Endothelial cell (in vitro differentiated cells): ENCODE measurements at regions not wholly inside any gene's neighbourhood (a gene's known extent, or its start where the extent isn't known, plus 50 kb on each side); places are given as distances from the start of the nearest gene placed in this dataset.

ENCODE experiments used
- DNase-seq: peaks from one replicate; pipeline ENCODE4 v3.0.0; 2021; ENCODE audit warnings: low spot score
- H3K27ac Mint-ChIP-seq: one replicate; pipeline ENCODE4 v1.8.0; 2021; ENCODE audit warnings: mixed read lengths, inconsistent platforms; ENCODE audit not compliant: unreplicated experiment
- H3K27me3 Mint-ChIP-seq: one replicate; pipeline ENCODE4 v1.8.0; 2021; ENCODE audit warnings: mild to moderate bottlenecking, moderate library complexity, mixed read lengths, inconsistent platforms; ENCODE audit not compliant: unreplicated experiment
- H3K36me3 Mint-ChIP-seq: one replicate; pipeline ENCODE4 v1.8.0; 2021; ENCODE audit warnings: mild to moderate bottlenecking, low read depth, mixed read lengths, inconsistent platforms; ENCODE audit not compliant: unreplicated experiment
- H3K4me1 Mint-ChIP-seq: one replicate; pipeline ENCODE4 v1.8.0; 2021; ENCODE audit warnings: mild to moderate bottlenecking, mixed read lengths, inconsistent platforms; ENCODE audit not compliant: unreplicated experiment
- H3K4me3 Mint-ChIP-seq: one replicate; pipeline ENCODE4 v1.8.0; 2021; ENCODE audit warnings: mild to moderate bottlenecking, mixed read lengths, inconsistent platforms; ENCODE audit not compliant: unreplicated experiment
- H3K9me3 Mint-ChIP-seq: one replicate; pipeline ENCODE4 v1.8.0; 2021; ENCODE audit warnings: mixed read lengths, inconsistent platforms; ENCODE audit not compliant: unreplicated experiment
- TF ChIP-seq, protein P1 (sequence below): fragments of 200-600 bp; sonication (generic); IDR thresholded peaks from one replicate; pipeline ENCODE4 v1.5.0; 2021; ENCODE audit warnings: antibody characterized with exemption; ENCODE audit not compliant: unreplicated experiment

GRCh38 chr12:107309020-107309419, 215.7 kb upstream of the CRY1 start:
- TF ChIP-seq, protein P1, sequence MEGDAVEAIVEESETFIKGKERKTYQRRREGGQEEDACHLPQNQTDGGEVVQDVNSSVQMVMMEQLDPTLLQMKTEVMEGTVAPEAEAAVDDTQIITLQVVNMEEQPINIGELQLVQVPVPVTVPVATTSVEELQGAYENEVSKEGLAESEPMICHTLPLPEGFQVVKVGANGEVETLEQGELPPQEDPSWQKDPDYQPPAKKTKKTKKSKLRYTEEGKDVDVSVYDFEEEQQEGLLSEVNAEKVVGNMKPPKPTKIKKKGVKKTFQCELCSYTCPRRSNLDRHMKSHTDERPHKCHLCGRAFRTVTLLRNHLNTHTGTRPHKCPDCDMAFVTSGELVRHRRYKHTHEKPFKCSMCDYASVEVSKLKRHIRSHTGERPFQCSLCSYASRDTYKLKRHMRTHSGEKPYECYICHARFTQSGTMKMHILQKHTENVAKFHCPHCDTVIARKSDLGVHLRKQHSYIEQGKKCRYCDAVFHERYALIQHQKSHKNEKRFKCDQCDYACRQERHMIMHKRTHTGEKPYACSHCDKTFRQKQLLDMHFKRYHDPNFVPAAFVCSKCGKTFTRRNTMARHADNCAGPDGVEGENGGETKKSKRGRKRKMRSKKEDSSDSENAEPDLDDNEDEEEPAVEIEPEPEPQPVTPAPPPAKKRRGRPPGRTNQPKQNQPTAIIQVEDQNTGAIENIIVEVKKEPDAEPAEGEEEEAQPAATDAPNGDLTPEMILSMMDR: no peak
- H3K36me3 Mint-ChIP-seq: no peaks in the 10 kb centered on the region
- no peaks in the 10 kb centered on the region for H3K4me1 Mint-ChIP-seq
- H3K9me3 Mint-ChIP-seq: no peaks in the 10 kb centered on the region
- H3K4me3 Mint-ChIP-seq: no peak overlapping the region
- no peak for DNase-seq
- no peak overlapping the region for H3K27ac Mint-ChIP-seq
- no peaks in the 10 kb centered on the region for H3K27me3 Mint-ChIP-seq

GRCh38 chr12:107310621-107311020, 217.3 kb upstream of the CRY1 start:
- no peaks in the 10 kb centered on the region for H3K27me3 Mint-ChIP-seq

DNA sequence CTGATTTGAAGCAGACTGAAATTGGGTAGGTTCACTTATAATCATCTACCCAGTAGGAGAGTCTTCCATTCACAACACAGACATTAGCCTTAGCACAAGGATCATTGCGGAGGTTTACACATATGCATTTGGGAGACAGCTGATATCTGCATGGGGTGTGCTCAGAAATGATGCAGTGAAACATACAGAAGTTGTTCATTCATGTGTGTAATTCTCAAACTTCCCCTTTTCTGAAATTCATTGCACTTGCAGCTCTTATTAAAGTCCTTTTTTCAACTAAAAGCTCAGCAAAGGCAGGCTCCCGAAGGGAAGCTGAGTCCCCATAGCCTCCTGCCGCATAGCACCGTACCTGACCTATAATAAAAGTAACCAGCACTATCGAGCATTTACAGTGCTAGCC, 218.3 kb upstream of the CRY1 start:
- Mint-ChIP-seq H3K9me3 (no peaks in the 10 kb centered on the region), H3K4me1 (no peaks in the 10 kb centered on the region), H3K27me3 (no peaks in the 10 kb centered on the region), H3K4me3 (no peak overlapping the region), H3K36me3 (no peaks in the 10 kb centered on the region), H3K27ac (no peak overlapping the region)
- TF ChIP-seq, protein P1: no peak
- no peak for DNase-seq

More at GRCh38 chr12:107310621-107311020, 217.3 kb upstream of the CRY1 start:
- Mint-ChIP-seq H3K36me3 (no peaks in the 10 kb centered on the region), H3K27ac (no peak overlapping the region), H3K9me3 (no peaks in the 10 kb centered on the region), H3K4me3 (no peak overlapping the region), H3K4me1 (no peaks in the 10 kb centered on the region)
- DNase-seq: no peak
- TF ChIP-seq, protein P1: no peak

DNA sequence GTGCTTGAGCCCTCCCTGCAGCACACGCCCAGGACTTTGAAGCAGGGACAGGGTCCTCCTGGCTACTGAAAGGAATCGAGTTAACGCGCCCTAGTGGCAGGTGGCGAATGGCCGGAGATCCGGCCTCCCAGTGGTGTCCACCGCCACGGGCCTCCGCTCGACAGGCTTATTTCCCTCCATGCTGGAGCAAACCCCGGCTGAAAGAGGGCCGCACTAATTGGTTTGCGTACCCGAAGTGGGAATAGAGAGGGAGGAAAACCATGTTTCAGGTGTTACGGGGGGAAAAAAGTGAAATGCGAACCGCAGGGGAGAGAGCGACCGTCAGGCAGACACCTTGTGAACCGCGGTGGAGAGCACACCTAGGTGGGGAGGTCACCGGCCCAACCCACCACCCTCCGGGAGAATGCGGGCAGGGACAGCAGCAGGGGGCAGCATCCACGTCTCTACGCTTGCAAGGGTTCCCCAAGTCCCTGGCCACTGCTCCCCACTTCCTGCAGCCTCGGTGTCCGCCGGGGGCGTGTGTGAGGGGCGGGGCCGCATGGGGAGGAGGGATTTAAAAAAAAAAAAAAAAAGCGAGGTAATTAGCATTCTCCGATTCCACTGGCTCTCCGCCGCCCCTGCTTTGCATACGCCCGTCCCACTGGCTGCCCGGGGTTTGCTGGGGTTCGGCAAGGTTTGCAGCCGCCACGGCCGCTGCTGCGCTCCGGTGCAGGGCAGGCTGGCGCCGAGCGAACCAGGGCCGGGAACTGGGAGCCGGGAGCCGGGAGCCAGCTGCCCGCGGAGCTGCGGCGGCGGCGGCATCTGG, 224.6 kb upstream of the CRY1 start:
- Mint-ChIP-seq H3K27me3 (peaks cover 19% of the 10 kb centered on the region), H3K4me3 (peak overlapping the region; percentile 92), H3K27ac (no peak overlapping the region), H3K9me3 (no peaks in the 10 kb centered on the region), H3K36me3 (peaks cover 3% of the 10 kb centered on the region), H3K4me1 (peaks cover 20% of the 10 kb centered on the region)
- TF ChIP-seq, protein P1: peak; percentile 34
- peak; percentile 86 for DNase-seq

DNA sequence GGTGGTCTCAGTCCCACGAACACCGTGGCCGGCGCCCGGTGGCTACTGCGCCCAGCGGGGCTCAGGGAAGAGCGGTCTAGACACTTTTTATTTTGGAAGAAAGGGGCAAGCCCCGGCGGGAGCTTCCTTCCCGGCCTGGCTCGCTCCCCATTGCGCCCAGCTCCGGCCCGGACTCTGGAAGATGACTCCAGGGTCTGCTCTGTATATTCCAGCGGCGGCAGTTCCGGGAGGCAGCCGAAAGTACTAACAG, 225.1 kb upstream of the CRY1 start:
- no peak for DNase-seq
- Mint-ChIP-seq H3K27ac (no peak overlapping the region), H3K4me3 (peak overlapping the region; percentile 80), H3K27me3 (peaks cover 19% of the 10 kb centered on the region), H3K9me3 (no peaks in the 10 kb centered on the region), H3K36me3 (peaks cover 3% of the 10 kb centered on the region), H3K4me1 (peaks cover 20% of the 10 kb centered on the region)
- TF ChIP-seq, protein P1: no peak
